ENCODE measurements at regions not wholly inside any gene's neighbourhood (a gene's known extent, or its start where the extent isn't known, plus 50 kb on each side); places are given as distances from the start of the nearest gene placed in this dataset.

- TF ChIP-seq REST (IDR thresholded peaks at IDR 0.05; ENCODE audit: insufficient read depth in 1 of 2, low read depth in 2 of 2, low read length in 1 of 2), result no peak
- no peak for TF ChIP-seq POLR2AphosphoS5 (IDR thresholded peaks at IDR 0.05; ENCODE audit: low read depth, low read length)
Observed at GRCh38 chr3:72336821-72337479, 511.3 kb downstream of the SHQ1 start.
